Right lobe of liver (tissue), 6 donors: ENCODE measurements at regions not wholly inside any gene's neighbourhood (a gene's known extent, or its start where the extent isn't known, plus 50 kb on each side); places are given as distances from the start of the nearest gene placed in this dataset.

ENCODE experiments used
- ATAC-seq, 4 donors: fragments of 200-7000 bp; cut with Tn5 transposase; one replicate each; pipeline ENCODE4 v1.9.1; 2020; ENCODE audit warnings: mild to moderate bottlenecking in 4 of 4, moderate library complexity in 4 of 4
- DNase-seq, 3 donors: peaks; one replicate each; pipeline ENCODE4 v3.0.0-alpha.2; 2020
- H3K27ac ChIP-seq, 3 donors: fragments of 200-600 bp; one replicate each; pipeline ENCODE4 v1.8.0; 2022
- H3K27me3 ChIP-seq, 2 donors: fragments of 200-600 bp; one replicate each; pipeline ENCODE4 v1.8.0; 2022
- H3K36me3 ChIP-seq, 4 donors: fragments of 200-600 bp; sonication (generic) in 1 of 4; one replicate each; pipeline versions ENCODE4 v1.5.1 to v1.8.0; 2017 to 2022; ENCODE audit warnings: control low read depth in 1 of 4
- H3K4me1 ChIP-seq, 4 donors: fragments of 200-600 bp; sonication (generic) in 1 of 4; one replicate each; pipeline versions ENCODE4 v1.5.1 to v1.8.0; 2017 to 2022; ENCODE audit warnings: control low read depth in 1 of 4
- H3K4me3 ChIP-seq, 3 donors: fragments of 200-600 bp; one replicate each; pipeline ENCODE4 v1.8.0; 2022
- H3K9me3 ChIP-seq, 4 donors: fragments of 200-600 bp; sonication (generic) in 1 of 4; one replicate each; pipeline versions ENCODE4 v1.5.1 to v1.8.0; 2017 to 2022; ENCODE audit warnings: control low read depth in 1 of 4
- POLR2A ChIP-seq: fragments of 450-650 bp; IDR thresholded peaks from one replicate; pipeline ENCODE4 v1.6.1; 2017; ENCODE audit warnings: antibody characterized with exemption, mild to moderate bottlenecking
- WGBS: methylation state at CpG from one replicate; pipeline ENCODE4 v1.1.6; 2018; ENCODE audit warnings: low coverage, low lambda C conversion rate; ENCODE audit not compliant: insufficient coverage; ENCODE audit errors: missing lambda C conversion rate; 5-methylcytosine and 5-hydroxymethylcytosine counted together
- intact Hi-C, 2 donors: fragments of 100-400 bp; cut with DNase I; formaldehyde crosslinking; loops; one replicate each; pipeline versions ENCODE4 v1.11.2 to v1.14.1; 2022
- TF ChIP-seq, protein P1 (sequence below), 4 donors: fragments of 200-600 bp in 3 of 4; fragments of 450-650 bp in 1 of 4; IDR thresholded peaks; one replicate each; pipeline versions ENCODE4 v1.5.1 to v1.8.0; 2016 to 2022; ENCODE audit warnings: antibody characterized with exemption in 4 of 4, mild to moderate bottlenecking in 2 of 4
- donor health status: DM: no; HTN: yes; CAD: no.
- donor health status: DM: no; HTN: no; CAD: no.
- donor health status: DM: no; HTN: no; CAD: no.
- donor health status: DM: no; HTN: yes; CAD: no.
- donor health status: DM: no; HTN: yes; CAD: no.

DNA sequence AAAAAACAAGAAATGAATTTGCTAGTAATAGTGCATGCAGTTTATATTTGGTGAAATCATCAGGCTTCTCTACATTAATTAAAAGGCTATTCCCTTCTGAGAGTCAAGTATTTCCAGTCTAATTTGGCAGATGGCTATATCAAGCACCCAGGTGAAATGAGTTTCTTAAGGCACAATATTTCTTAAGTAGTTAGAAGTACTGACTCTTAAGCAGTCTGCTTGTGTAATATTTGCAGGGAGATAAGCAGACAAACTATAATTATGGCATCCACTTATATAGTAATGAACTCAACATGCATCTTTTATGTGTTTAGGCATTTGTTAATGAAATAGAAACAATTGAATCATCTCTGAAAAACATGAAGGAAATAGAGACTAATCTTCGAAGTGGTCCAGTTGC, 189.2 kb downstream of the UTRN start:
- no peak for TF ChIP-seq POLR2A
- TF ChIP-seq, protein P1, sequence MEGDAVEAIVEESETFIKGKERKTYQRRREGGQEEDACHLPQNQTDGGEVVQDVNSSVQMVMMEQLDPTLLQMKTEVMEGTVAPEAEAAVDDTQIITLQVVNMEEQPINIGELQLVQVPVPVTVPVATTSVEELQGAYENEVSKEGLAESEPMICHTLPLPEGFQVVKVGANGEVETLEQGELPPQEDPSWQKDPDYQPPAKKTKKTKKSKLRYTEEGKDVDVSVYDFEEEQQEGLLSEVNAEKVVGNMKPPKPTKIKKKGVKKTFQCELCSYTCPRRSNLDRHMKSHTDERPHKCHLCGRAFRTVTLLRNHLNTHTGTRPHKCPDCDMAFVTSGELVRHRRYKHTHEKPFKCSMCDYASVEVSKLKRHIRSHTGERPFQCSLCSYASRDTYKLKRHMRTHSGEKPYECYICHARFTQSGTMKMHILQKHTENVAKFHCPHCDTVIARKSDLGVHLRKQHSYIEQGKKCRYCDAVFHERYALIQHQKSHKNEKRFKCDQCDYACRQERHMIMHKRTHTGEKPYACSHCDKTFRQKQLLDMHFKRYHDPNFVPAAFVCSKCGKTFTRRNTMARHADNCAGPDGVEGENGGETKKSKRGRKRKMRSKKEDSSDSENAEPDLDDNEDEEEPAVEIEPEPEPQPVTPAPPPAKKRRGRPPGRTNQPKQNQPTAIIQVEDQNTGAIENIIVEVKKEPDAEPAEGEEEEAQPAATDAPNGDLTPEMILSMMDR (IDR thresholded peaks at IDR 0.05): no peak
- intact Hi-C loops: no loop called here
- Histone ChIP-seq H3K4me1 (peaks cover 0 to 9% (median 0%) of the 10 kb centered on the region in 4 donors), H3K27ac (no peak overlapping the region), H3K4me3 (no peak overlapping the region), H3K27me3 (no peaks in the 10 kb centered on the region), H3K36me3 (peaks cover 0 to 14% (median 4%) of the 10 kb centered on the region in 4 donors), H3K9me3 (no peaks in the 10 kb centered on the region)
- WGBS: 82% methylated on average over 1 of the region's 1 CpG
- DNase-seq (no peak), ATAC-seq (no peak)

DNA sequence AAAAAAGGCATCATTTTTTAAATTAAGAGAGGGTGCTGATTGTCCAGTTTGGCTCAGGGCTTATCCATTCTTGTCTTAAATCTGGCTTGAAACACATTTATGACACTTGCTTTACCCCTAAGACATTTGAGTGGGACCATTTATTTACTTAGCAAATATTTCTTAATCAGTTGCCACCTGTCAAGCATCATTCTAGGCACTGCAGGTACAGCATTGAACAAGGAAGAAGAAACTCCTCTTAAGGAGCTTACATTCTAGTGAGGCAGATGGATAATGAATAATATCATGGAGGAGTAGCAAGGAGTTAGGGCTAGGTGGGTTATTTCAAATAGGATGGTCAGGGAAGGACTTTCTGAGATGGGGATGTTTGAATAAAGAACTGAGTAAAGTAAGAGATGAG, 189.8 kb downstream of the UTRN start:
- H3K4me3 ChIP-seq: no peak overlapping the region
- DNase-seq (no peak), ATAC-seq (no peak)
- H3K36me3 ChIP-seq: peaks cover 0 to 14% (median 4%) of the 10 kb centered on the region in 4 donors
- no peaks in the 10 kb centered on the region for H3K9me3 ChIP-seq
- peaks cover 0 to 9% (median 0%) of the 10 kb centered on the region in 4 donors for H3K4me1 ChIP-seq
- intact Hi-C loops: no loop called here
- H3K27ac ChIP-seq: no peak overlapping the region
- no peak for TF ChIP-seq POLR2A
- TF ChIP-seq, protein P1 (IDR thresholded peaks at IDR 0.05): no peak
- H3K27me3 ChIP-seq: no peaks in the 10 kb centered on the region

DNA sequence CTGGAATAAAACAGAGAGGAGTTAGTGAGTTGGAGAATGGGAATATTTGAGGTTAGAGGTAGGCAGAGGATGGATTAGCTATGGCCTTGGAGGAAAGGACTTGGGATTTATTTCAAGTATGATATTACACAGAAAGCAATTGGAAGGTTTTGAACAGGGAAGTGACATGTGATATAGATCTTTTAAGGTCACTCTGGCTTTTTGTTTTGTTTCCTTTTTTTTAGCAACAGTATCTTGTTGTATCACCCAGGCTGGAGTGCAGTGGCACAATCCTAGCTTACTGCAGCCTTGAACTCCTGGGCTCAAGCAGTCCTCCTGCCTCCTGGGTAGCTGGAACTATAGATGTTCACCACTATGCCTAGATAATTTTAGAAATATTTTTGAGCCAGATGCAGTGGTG, 190.3 kb downstream of the UTRN start:
- DNase-seq (no peak), ATAC-seq (no peak)
- no peaks in the 10 kb centered on the region for H3K27me3 ChIP-seq
- no peaks in the 10 kb centered on the region for H3K9me3 ChIP-seq
- H3K36me3 ChIP-seq: peaks cover 0 to 17% (median 7%) of the 10 kb centered on the region in 4 donors
- intact Hi-C loops: no loop called here
- no peak overlapping the region for H3K27ac ChIP-seq
- no peak overlapping the region for H3K4me3 ChIP-seq
- TF ChIP-seq, protein P1 (IDR thresholded peaks at IDR 0.05): no peak
- no peak for TF ChIP-seq POLR2A
- peaks cover 0 to 9% (median 0%) of the 10 kb centered on the region in 4 donors for H3K4me1 ChIP-seq

DNA sequence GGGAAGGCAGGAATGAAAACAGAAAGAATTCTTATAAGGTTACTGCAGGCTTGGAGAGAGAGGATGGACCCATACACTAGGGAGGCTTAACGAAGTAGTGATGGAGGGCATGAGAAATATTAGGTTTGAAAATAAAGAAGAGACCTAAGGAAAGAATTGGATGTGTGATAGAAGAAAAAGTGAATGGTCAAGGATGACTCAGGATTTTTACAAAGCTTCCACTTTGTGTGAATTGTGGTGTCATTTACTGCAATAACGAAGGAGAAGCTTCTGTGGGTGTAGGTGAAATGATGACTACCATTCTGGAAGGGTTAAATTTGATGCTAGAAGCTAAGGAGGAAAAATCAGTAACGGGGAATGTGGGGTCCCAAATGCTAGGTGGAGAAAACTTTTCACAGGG, 191.2 kb downstream of the UTRN start:
- H3K27me3 ChIP-seq: no peaks in the 10 kb centered on the region
- peaks cover 0 to 9% (median 0%) of the 10 kb centered on the region in 4 donors for H3K4me1 ChIP-seq
- H3K9me3 ChIP-seq: no peaks in the 10 kb centered on the region
- ATAC-seq (no peak), DNase-seq (no peak)
- intact Hi-C loops: no loop called here
- no peak for TF ChIP-seq POLR2A
- TF ChIP-seq, protein P1 (IDR thresholded peaks at IDR 0.05): no peak
- no peak overlapping the region for H3K27ac ChIP-seq
- WGBS: 87% methylated on average over 3 of the region's 3 CpGs
- H3K4me3 ChIP-seq: no peak overlapping the region
- peaks cover 0 to 20% (median 7%) of the 10 kb centered on the region in 4 donors for H3K36me3 ChIP-seq

DNA sequence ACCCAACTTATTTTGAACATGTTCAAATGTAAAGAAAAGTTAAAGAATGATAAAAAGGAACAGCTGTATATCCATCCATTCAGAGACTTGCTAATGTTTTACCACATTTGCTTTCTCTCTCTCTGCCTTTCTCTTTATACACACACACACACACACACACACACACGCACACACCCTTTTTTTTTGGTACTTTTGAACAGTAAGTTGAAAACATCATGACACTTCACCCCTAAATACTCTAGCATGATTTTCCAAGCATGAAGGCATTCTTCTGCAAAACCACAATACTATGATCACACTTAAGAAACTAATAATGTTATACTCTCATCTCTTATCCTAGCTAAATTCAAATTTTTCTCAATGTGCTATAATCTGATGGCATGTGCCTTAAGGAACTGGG, 192.3 kb downstream of the UTRN start:
- ATAC-seq (no peak), DNase-seq (no peak)
- peaks cover 0 to 9% (median 0%) of the 10 kb centered on the region in 4 donors for H3K4me1 ChIP-seq
- intact Hi-C loops: no loop called here
- H3K27ac ChIP-seq: no peak overlapping the region
- no peaks in the 10 kb centered on the region for H3K9me3 ChIP-seq
- peaks cover 0 to 20% (median 7%) of the 10 kb centered on the region in 4 donors for H3K36me3 ChIP-seq
- TF ChIP-seq, protein P1 (IDR thresholded peaks at IDR 0.05): no peak
- no peak for TF ChIP-seq POLR2A
- 80% methylated on average over 1 of the region's 1 CpG for WGBS
- no peak overlapping the region for H3K4me3 ChIP-seq
- H3K27me3 ChIP-seq: no peaks in the 10 kb centered on the region
